Stomach (tissue), 8 donors: ENCODE measurements at regions not wholly inside any gene's neighbourhood (a gene's known extent, or its start where the extent isn't known, plus 50 kb on each side); places are given as distances from the start of the nearest gene placed in this dataset.
"Not testable (repeated sequence)": the region's sequence is repeated elsewhere in the genome, so short reads cannot be mapped to it uniquely, and the experiment has no call there.

Source experiments
- DNase-seq, 2 donors: peaks; one replicate each; pipeline versions ENCODE4 v3.0.0 to v3.0.0-alpha.2; 2013 to 2019
- H3K27ac ChIP-seq, 5 donors: fragments of 200-600 bp in 4 of 5; sonication (generic) in 4 of 5; one replicate each; pipeline ENCODE4 v1.5.1; 2013 to 2019; ENCODE audit warnings: mild to moderate bottlenecking in 1 of 5, moderate library complexity in 1 of 5
- H3K27me3 ChIP-seq, 3 donors: fragments of 200-600 bp; sonication (generic); one replicate each; pipeline ENCODE4 v1.5.1; 2017 to 2019; ENCODE audit warnings: mixed run types in 1 of 3
- H3K36me3 ChIP-seq, 4 donors: fragments of 200-600 bp; sonication (generic); 1 replicate in 3 of 4; 2 replicates in 1 of 4; pipeline ENCODE4 v1.5.1; 2016 to 2019
- H3K4me1 ChIP-seq, 4 donors: fragments of 200-600 bp; sonication (generic); one replicate each; pipeline ENCODE4 v1.5.1; 2016 to 2019
- H3K4me3 ChIP-seq, 4 donors: fragments of 200-600 bp; sonication (generic) in 3 of 4; one replicate each; pipeline ENCODE4 v1.5.1; 2016 to 2019; ENCODE audit warnings: mild to moderate bottlenecking in 1 of 4
- H3K9me3 ChIP-seq, 4 donors: fragments of 200-600 bp; sonication (generic); one replicate each; pipeline ENCODE4 v1.5.1; 2016 to 2019
- CTCF ChIP-seq, 7 experiments: fragments of 450-650 bp in 4 of 7; fragments of 200-600 bp in 3 of 7; sonication (generic) in 3 of 7; IDR thresholded peaks; one replicate each; pipeline ENCODE4 v1.5.1; 2016 to 2019; ENCODE audit warnings: antibody characterized with exemption in 7 of 7, control low read depth in 2 of 7, mild to moderate bottlenecking in 1 of 7
- WGBS, 5 donors: extraction: QIAGEN DNeasy Blood & Tissue Kit in 3 of 5; methylation state at CpG; one replicate each; pipeline versions ENCODE4 v1.1.5 to v1.1.7; 2013 to 2018; 5-methylcytosine and 5-hydroxymethylcytosine counted together
- intact Hi-C: fragments of 100-400 bp; cut with DNase I; formaldehyde crosslinking; loops from one replicate; pipeline ENCODE4 v1.15.1; 2023; ENCODE audit warnings: low total_unique reads
- donor health status: healthy with polysubstance abuse.
- donor health status: Bipolar disorder and iron deficiency.
- donor health status: healthy.

- intact Hi-C loops, H3K36me3 ChIP-seq, H3K4me1 ChIP-seq, H3K27me3 ChIP-seq, H3K27ac ChIP-seq, H3K4me3 ChIP-seq, H3K9me3 ChIP-seq: not testable (repeated sequence)
- TF ChIP-seq CTCF (IDR thresholded peaks at IDR 0.05): peak in 5 of 7 experiments; percentile 24 to 57 (median 34)
- 39 to 49% (median 47%) methylated on average over 12 of the region's 12 CpGs for WGBS, 5 donors
- peak in 1 of 2 donors; percentile 39 for DNase-seq
Measured at GRCh38 chr1:146478125-146478720, 249.4 kb upstream of the NOTCH2NLA start.

DNA sequence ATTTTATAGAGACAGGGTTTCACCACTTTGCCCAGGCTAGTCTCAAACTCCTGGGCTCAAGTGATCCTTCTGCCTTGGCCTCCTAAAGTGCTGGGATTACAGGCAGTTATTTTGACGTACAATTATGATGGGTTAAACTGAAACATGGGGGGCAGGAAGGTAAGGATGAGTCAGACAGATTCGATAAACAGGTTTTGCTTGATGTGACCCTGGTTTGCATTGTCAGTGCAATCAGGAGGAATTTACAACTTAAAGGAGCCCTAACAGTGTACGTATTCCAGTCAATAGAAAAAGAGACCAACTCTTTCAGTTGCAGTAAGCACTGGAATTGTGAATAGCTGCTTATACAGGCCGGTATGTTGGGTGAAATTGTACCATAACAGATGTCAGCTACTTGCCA lies 246.3 kb upstream of the NOTCH2NLA start:
- intact Hi-C loops, DNase-seq, H3K4me1 ChIP-seq, H3K9me3 ChIP-seq, H3K36me3 ChIP-seq, H3K27me3 ChIP-seq, H3K27ac ChIP-seq, H3K4me3 ChIP-seq: not testable (repeated sequence)
- WGBS, 5 donors: 69 to 81% (median 77%) methylated on average over 4 of the region's 4 CpGs

DNA sequence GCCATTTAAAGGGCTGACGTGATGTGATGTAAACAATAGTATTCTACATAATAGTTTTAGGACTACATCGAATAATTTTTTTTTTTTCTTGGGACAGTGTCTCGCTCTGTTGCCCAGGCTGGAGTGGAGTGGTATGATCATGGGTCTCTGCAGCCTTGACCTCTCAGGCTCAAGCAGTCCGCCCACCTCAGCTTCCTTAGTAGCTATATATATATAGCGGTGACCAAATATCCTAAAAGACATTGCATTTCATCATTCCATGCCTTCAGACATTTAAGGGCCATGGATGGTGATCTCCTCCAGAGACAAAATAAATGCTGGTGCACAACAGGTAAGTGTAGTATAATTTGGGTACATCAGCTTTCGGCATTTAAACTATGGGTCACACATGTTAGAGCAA lies 245.4 kb upstream of the NOTCH2NLA start:
- H3K4me1 ChIP-seq, H3K4me3 ChIP-seq, H3K9me3 ChIP-seq, H3K27ac ChIP-seq, intact Hi-C loops, DNase-seq, H3K36me3 ChIP-seq, H3K27me3 ChIP-seq: not testable (repeated sequence)
- 92 to 96% (median 94%) methylated on average over 6 of the region's 6 CpGs for WGBS, 5 donors

- H3K9me3 ChIP-seq, H3K4me1 ChIP-seq, H3K27me3 ChIP-seq, H3K36me3 ChIP-seq, intact Hi-C loops: not testable (repeated sequence)
- Histone ChIP-seq H3K4me3 (peak overlapping the region; percentile 44 to 56 (median 48)), H3K27ac (peak overlapping the region in 4 of 5 donors; percentile 41 to 60 (median 50))
- DNase-seq: peak; percentile 76 to 91
- WGBS, 5 donors: 0 to 4% (median 2%) methylated on average over 14 to 42 of the region's 42 CpGs
Measured at GRCh38 chr1:146472192-146472861, 243.5 kb upstream of the NOTCH2NLA start.

DNA sequence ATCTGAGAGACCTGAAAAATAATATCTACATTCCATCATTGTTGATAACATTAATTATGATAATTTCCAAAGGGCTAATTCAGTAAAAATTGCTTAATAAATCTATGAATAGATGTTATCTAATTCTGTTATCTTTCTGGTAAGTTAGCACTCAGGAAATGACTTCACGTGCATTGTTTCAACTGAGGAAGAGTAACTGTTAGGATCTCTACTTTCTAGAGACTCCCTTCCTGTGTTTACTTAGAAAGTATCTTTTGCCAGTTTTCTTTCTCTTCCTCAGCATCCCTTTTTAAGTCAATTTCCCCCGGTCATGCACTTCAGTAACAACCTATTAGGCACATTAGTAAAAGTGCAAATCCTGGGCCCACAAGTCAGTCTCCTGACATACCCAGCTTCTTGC lies 231.1 kb upstream of the NOTCH2NLA start:
- H3K4me3 ChIP-seq, H3K4me1 ChIP-seq, H3K27me3 ChIP-seq, H3K36me3 ChIP-seq, intact Hi-C loops, DNase-seq, H3K27ac ChIP-seq, H3K9me3 ChIP-seq: not testable (repeated sequence)
- WGBS, 5 donors: no CpG with 5 or more reads among the region's 2 CpGs

DNA sequence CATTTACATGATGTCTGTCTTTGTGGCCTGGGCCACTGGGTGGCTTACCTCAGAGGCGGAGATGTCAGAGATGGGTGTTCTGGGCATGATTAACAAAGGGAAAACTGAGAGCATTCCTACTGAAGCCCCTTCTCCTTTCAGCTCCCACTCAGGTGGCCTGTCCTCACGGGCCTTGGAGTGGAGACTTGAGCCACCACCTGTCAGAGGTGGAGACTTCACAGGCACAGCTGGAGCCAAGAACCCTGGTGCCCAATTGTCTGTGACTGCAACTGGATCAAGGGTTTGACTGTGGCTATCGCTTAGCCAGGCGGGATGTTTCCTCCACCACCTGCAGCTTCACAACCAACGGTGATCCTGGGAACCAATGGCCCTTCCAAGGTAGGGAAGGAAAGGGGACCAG lies 230.5 kb upstream of the NOTCH2NLA start:
- H3K4me3 ChIP-seq, H3K4me1 ChIP-seq, H3K9me3 ChIP-seq, H3K36me3 ChIP-seq, H3K27ac ChIP-seq, DNase-seq, intact Hi-C loops, H3K27me3 ChIP-seq: not testable (repeated sequence)
- 60 to 84% (median 79%) methylated on average over 4 to 5 of the region's 5 CpGs for WGBS, 5 donors

GRCh38 chr1:146448877-146449246 lies 220.0 kb upstream of the NOTCH2NLA start:
- H3K4me1 ChIP-seq, DNase-seq, H3K4me3 ChIP-seq, H3K27ac ChIP-seq, H3K36me3 ChIP-seq, H3K9me3 ChIP-seq, intact Hi-C loops, H3K27me3 ChIP-seq: not testable (repeated sequence)
- WGBS, 5 donors: 0 to 10% (median 3%) methylated on average over 1 to 3 of the region's 13 CpGs

DNA sequence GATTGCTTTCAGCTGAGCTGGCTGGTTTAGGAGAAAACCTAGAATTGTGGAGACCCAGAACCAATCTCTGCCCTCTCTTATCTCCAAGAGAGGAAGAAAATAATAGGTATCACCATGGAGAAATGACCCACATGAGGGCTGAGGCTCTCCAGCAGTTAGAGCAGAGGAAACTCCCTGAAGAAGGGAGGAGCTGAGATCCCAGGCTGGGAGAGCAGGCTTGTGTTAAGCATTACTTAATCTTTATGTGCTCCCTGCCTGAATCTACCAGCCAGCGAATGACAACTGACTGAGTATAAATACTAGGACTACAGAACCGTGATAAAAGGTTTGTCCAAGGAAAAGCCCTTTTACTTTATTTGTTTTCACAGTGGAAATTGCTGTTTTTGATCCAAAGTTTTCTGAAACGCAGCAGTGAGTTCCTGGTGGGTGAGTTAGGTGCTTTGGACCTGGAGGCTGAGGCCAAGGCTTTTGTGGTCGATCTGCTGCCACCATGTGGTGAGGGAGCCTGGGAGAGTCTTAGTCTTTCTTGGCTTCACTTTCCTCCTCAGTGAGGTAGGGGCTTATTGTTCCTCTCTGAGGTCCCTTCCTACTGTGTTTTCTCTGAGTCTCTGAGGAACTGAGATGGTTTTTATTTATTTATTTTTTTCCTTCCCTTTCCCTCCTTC lies 219.5 kb upstream of the NOTCH2NLA start:
- DNase-seq: peak in 1 of 2 donors; percentile 59
- H3K27ac ChIP-seq, H3K27me3 ChIP-seq, H3K4me1 ChIP-seq, H3K36me3 ChIP-seq, intact Hi-C loops, H3K4me3 ChIP-seq, H3K9me3 ChIP-seq: not testable (repeated sequence)
- WGBS, 5 donors: 0 to 19% (median 10%) methylated on average over 1 to 4 of the region's 4 CpGs

DNA sequence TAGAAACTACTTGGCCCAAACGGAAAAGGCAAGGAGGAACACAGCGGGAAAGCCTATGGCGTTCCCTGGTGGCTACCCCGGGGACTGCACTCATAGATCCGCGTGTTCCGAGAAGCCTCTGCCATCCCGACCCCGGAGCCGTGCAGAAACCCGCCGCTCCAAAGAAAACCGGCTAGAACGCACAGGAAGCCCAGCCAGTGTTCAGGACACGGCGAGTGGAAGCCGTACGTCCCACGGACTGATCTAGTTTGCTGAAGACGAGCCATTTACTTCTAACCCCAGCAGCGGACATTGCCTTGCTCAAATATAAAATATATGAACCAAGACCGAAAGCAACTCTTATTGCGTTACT lies 215.0 kb upstream of the NOTCH2NLA start:
- H3K36me3 ChIP-seq, H3K9me3 ChIP-seq, H3K4me1 ChIP-seq, H3K27me3 ChIP-seq, intact Hi-C loops, H3K27ac ChIP-seq: not testable (repeated sequence)
- DNase-seq: peak; percentile 25 to 28
- peak overlapping the region; percentile 32 to 37 (median 34) for H3K4me3 ChIP-seq
- WGBS, 5 donors: 0 to 4% (median 1%) methylated on average over 8 to 18 of the region's 23 CpGs

DNA sequence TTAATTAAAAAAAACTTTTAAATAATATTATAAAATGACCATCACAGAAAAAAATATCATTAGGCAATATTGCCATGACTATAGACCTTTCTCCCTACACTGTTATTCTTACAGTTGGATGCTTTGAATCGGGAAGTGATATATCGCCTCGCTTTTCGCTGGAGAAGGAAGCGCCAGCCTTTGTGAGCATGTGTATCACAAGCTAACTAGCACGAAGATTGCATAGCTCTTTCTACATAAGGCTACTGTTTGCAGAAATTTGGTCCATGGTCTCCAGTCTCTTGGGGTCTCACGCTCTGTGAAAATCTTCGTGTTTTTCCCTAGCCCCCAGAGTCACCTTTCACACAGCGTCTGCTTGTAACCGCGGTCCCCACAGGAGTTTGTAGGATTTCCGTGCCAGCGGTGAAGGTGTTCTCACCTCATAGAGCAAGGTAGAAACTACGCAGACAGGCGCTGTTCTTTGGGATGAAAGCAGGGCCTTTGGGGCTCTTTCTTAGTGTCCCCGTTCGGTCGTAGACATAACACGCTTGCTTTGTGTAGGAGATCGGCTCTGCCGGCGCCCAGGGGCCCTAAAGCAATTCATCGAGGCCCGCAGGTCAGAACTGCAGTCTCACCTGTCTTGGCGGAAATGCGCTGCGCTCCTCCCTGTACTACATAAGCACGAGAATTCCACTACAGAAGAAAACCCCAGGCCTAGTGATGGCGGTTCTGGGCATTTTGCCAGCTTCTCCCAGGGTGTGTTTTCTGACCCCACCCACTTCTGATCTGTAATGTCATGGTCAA lies 214.5 kb upstream of the NOTCH2NLA start:
- not testable (repeated sequence) for H3K4me1 ChIP-seq

More for the DNA sequence above, 214.5 kb upstream of the NOTCH2NLA start:
- H3K9me3 ChIP-seq, H3K36me3 ChIP-seq, H3K27ac ChIP-seq, intact Hi-C loops, H3K27me3 ChIP-seq: not testable (repeated sequence)
- DNase-seq: peak in 1 of 2 donors; percentile 1
- H3K4me3 ChIP-seq: peak overlapping the region in 1 of 4 donors; percentile 37
- WGBS, 5 donors: 61 to 83% (median 69%) methylated on average over 9 to 15 of the region's 29 CpGs
